Liver (tissue), 8 donors: ENCODE measurements at regions not wholly inside any gene's neighbourhood (a gene's known extent, or its start where the extent isn't known, plus 50 kb on each side); places are given as distances from the start of the nearest gene placed in this dataset.

Source experiments
- DNase-seq: peaks from one replicate; pipeline ENCODE4 v3.0.0-alpha.2; 2017; ENCODE audit warnings: low spot score
- H3K27ac ChIP-seq, 2 donors: one replicate each; pipeline ENCODE4 v1.7.0; 2013; ENCODE audit warnings: inconsistent platforms in 2 of 2, low read length in 2 of 2, control low read depth in 1 of 2, low read depth in 1 of 2, mild to moderate bottlenecking in 1 of 2
- H3K27me3 ChIP-seq, 4 donors: one replicate each; pipeline versions ENCODE4 v1.6.1 to v1.7.0; 2013; ENCODE audit warnings: low read length in 3 of 4, inconsistent platforms in 1 of 4, mild to moderate bottlenecking in 1 of 4, moderate library complexity in 1 of 4; ENCODE audit not compliant: control insufficient read depth in 4 of 4, insufficient read depth in 4 of 4
- H3K36me3 ChIP-seq, 4 donors: one replicate each; pipeline versions ENCODE4 v1.6.1 to v1.7.0; 2013; ENCODE audit warnings: low read length in 3 of 4, mild to moderate bottlenecking in 3 of 4, low read depth in 1 of 4, moderate library complexity in 1 of 4; ENCODE audit not compliant: control insufficient read depth in 4 of 4, insufficient read depth in 3 of 4
- H3K4me1 ChIP-seq, 4 donors: one replicate each; pipeline versions ENCODE4 v1.6.1 to v1.7.0; 2013; ENCODE audit warnings: low read length in 3 of 4, mild to moderate bottlenecking in 3 of 4, moderate library complexity in 1 of 4; ENCODE audit not compliant: control insufficient read depth in 4 of 4, insufficient read depth in 4 of 4
- H3K4me3 ChIP-seq, 3 donors: one replicate each; pipeline versions ENCODE4 v1.6.1 to v1.7.0; 2013; ENCODE audit warnings: low read length in 3 of 3, control low read depth in 1 of 3, low read depth in 1 of 3, mild to moderate bottlenecking in 1 of 3
- H3K9ac ChIP-seq, 2 donors: one replicate each; pipeline ENCODE4 v1.7.0; 2013; ENCODE audit warnings: low read length in 2 of 2, mild to moderate bottlenecking in 2 of 2, moderate library complexity in 2 of 2, control low read depth in 1 of 2, low read depth in 1 of 2
- H3K9me3 ChIP-seq, 4 donors: one replicate each; pipeline versions ENCODE4 v1.6.1 to v1.7.0; 2013; ENCODE audit warnings: low read length in 3 of 4; ENCODE audit not compliant: control insufficient read depth in 4 of 4
- EGR1 ChIP-seq, 2 donors: IDR thresholded peaks; 2 replicates each; pipeline ENCODE4 v1.6.1; 2016 to 2018; ENCODE audit warnings: antibody characterized with exemption in 2 of 2, low read depth in 2 of 2
- FOXA1 ChIP-seq: IDR thresholded peaks from 2 replicates; pipeline ENCODE4 v1.6.1; 2016; ENCODE audit warnings: antibody characterized with exemption
- FOXA2 ChIP-seq: IDR thresholded peaks from 2 replicates; pipeline ENCODE4 v1.6.1; 2016; ENCODE audit warnings: antibody characterized with exemption
- GABPA ChIP-seq, 2 donors: IDR thresholded peaks in 1 of 2; conservative IDR thresholded peaks in 1 of 2; 2 replicates each; pipeline ENCODE4 v1.6.1; 2016; ENCODE audit warnings: antibody characterized with exemption in 2 of 2, mild to moderate bottlenecking in 1 of 2, moderate library complexity in 1 of 2
- HNF4A ChIP-seq, 2 donors: conservative IDR thresholded peaks; 2 replicates each; pipeline ENCODE4 v1.6.1; 2016; ENCODE audit warnings: antibody characterized with exemption in 2 of 2, mild to moderate bottlenecking in 2 of 2
- HNF4G ChIP-seq: IDR thresholded peaks from 2 replicates; pipeline ENCODE4 v1.6.1; 2016; ENCODE audit warnings: antibody characterized with exemption
- JUND ChIP-seq, 2 donors: IDR thresholded peaks; 2 replicates each; pipeline ENCODE4 v1.6.1; 2016; ENCODE audit warnings: antibody characterized with exemption in 2 of 2
- NR2F2 ChIP-seq: IDR thresholded peaks from 2 replicates; pipeline ENCODE4 v1.6.1; 2016; ENCODE audit warnings: antibody characterized with exemption
- RAD21 ChIP-seq, 2 donors: IDR thresholded peaks; 2 replicates each; pipeline ENCODE4 v1.6.1; 2016; ENCODE audit warnings: antibody characterized with exemption in 2 of 2, mild to moderate bottlenecking in 2 of 2
- RXRA ChIP-seq, 2 donors: IDR thresholded peaks; 2 replicates each; pipeline ENCODE4 v1.6.1; 2017 to 2018; ENCODE audit warnings: antibody characterized with exemption in 2 of 2, mild to moderate bottlenecking in 1 of 2
- SP1 ChIP-seq: IDR thresholded peaks from 2 replicates; pipeline ENCODE4 v1.6.1; 2018; ENCODE audit warnings: antibody characterized with exemption, mild to moderate bottlenecking
- TAF1 ChIP-seq: conservative IDR thresholded peaks from 2 replicates; pipeline ENCODE4 v1.6.1; 2016; ENCODE audit warnings: antibody characterized with exemption, mild to moderate bottlenecking
- YY1 ChIP-seq: IDR thresholded peaks from 2 replicates; pipeline ENCODE4 v1.6.1; 2016; ENCODE audit warnings: antibody characterized with exemption, mild to moderate bottlenecking
- WGBS: extraction: QIAGEN DNeasy Blood & Tissue Kit; methylation state at CpG from one replicate; pipeline ENCODE4 v1.1.7; 2013; 5-methylcytosine and 5-hydroxymethylcytosine counted together
- TF ChIP-seq, protein P1 (sequence below): fragments of 150-350 bp; IDR thresholded peaks from 2 replicates; pipeline ENCODE4 v1.5.1; 2017; ENCODE audit warnings: improper control_type of control experiment, low read depth, low read length; ENCODE audit not compliant: missing input control
- TF ChIP-seq, protein P2 (sequence below): IDR thresholded peaks from 2 replicates; pipeline ENCODE4 v1.6.1; 2016; ENCODE audit warnings: antibody characterized with exemption
- TF ChIP-seq, protein P3 (sequence below): IDR thresholded peaks from 2 replicates; pipeline ENCODE4 v1.6.1; 2016; ENCODE audit warnings: antibody characterized with exemption, mild to moderate bottlenecking
- donor health status: healthy.
- donor health status: healthy.
- donor health status: healthy.
- donor health status: healthy.
- donor health status: healthy.

DNA sequence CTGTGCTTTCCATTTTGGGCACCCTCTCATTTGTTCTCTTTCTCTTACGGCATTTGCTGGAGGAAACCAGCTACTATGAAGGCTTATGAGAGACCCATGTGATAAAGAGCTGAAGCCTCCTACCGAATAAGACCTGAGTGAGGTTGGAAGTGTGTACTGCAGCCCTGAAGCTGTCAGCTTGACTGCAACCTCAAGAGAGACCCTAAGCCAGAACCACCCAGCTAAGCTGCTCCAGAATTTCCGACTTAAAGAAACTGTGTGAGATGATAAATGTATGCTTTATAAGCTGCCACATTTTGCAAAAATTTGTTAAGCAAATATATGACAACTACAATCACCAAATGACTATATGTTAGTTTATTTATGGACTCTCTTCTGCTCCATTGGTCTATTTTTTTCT lies 151.7 kb upstream of the PTPRD start:
- no peak for TF ChIP-seq FOXA2
- Histone ChIP-seq H3K27ac (no peak overlapping the region), H3K36me3 (no peaks in the 10 kb centered on the region), H3K9ac (no peak overlapping the region), H3K27me3 (no peaks in the 10 kb centered on the region), H3K9me3 (no peaks in the 10 kb centered on the region), H3K4me3 (no peak overlapping the region), H3K4me1 (no peaks in the 10 kb centered on the region)
- DNase-seq = no peak
- WGBS = 70% methylated on average over 3 of the region's 3 CpGs

DNA sequence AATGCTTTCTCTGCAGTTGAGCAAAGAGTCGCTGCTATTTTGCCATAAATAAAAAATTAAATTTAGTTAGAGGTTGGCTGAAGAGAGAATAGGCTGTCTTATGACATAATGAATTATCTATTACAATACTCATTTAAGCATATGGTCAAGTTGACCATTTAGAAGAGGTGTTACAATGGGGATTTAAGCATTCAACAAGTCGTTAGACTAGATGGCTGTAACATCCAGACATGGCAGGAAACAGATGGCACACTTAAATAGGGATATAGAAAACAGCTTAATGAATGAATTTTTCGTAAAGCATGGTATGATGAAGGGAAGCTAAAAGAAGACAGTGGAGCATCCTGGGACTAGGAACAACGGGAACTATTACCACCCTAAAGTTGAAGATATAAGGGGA lies 160.3 kb upstream of the PTPRD start:
- Histone ChIP-seq H3K4me1 (no peaks in the 10 kb centered on the region), H3K9me3 (peaks cover 0 to 1% (median 0%) of the 10 kb centered on the region in 4 donors), H3K27me3 (no peaks in the 10 kb centered on the region), H3K27ac (no peak overlapping the region), H3K4me3 (no peak overlapping the region), H3K36me3 (no peaks in the 10 kb centered on the region), H3K9ac (no peak overlapping the region)
- no peak for TF ChIP-seq GABPA (IDR thresholded peaks at IDR 0.05 in 1 of 2, conservative IDR thresholded peaks at IDR 0.05 in 1 of 2)
- TF ChIP-seq NR2F2 = no peak
- no peak for TF ChIP-seq RXRA (IDR thresholded peaks at IDR 0.05)
- TF ChIP-seq, protein P1, sequence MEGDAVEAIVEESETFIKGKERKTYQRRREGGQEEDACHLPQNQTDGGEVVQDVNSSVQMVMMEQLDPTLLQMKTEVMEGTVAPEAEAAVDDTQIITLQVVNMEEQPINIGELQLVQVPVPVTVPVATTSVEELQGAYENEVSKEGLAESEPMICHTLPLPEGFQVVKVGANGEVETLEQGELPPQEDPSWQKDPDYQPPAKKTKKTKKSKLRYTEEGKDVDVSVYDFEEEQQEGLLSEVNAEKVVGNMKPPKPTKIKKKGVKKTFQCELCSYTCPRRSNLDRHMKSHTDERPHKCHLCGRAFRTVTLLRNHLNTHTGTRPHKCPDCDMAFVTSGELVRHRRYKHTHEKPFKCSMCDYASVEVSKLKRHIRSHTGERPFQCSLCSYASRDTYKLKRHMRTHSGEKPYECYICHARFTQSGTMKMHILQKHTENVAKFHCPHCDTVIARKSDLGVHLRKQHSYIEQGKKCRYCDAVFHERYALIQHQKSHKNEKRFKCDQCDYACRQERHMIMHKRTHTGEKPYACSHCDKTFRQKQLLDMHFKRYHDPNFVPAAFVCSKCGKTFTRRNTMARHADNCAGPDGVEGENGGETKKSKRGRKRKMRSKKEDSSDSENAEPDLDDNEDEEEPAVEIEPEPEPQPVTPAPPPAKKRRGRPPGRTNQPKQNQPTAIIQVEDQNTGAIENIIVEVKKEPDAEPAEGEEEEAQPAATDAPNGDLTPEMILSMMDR = no peak
- no peak for TF ChIP-seq FOXA1
- TF ChIP-seq EGR1 (IDR thresholded peaks at IDR 0.05; ENCODE audit: low read depth in 2 of 2) = no peak
- TF ChIP-seq, protein P2, sequence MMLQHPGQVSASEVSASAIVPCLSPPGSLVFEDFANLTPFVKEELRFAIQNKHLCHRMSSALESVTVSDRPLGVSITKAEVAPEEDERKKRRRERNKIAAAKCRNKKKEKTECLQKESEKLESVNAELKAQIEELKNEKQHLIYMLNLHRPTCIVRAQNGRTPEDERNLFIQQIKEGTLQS = no peak
- TF ChIP-seq JUND (IDR thresholded peaks at IDR 0.05) = no peak
- no peak for TF ChIP-seq SP1
- no peak for TF ChIP-seq HNF4G
- no peak for TF ChIP-seq RAD21 (IDR thresholded peaks at IDR 0.05)
- no peak for TF ChIP-seq TAF1
- 46% methylated on average over 4 of the region's 4 CpGs for WGBS
- no peak for DNase-seq

- Histone ChIP-seq H3K4me3 (no peak overlapping the region), H3K27ac (no peak overlapping the region), H3K36me3 (no peaks in the 10 kb centered on the region), H3K4me1 (no peaks in the 10 kb centered on the region), H3K9ac (no peak overlapping the region), H3K9me3 (peaks cover 0 to 1% (median 0%) of the 10 kb centered on the region in 4 donors), H3K27me3 (no peaks in the 10 kb centered on the region)
- no peak for DNase-seq
- WGBS = 46% methylated on average over 2 of the region's 2 CpGs
- no peak for TF ChIP-seq YY1
- TF ChIP-seq HNF4A (conservative IDR thresholded peaks at IDR 0.05) = no peak
- TF ChIP-seq JUND (IDR thresholded peaks at IDR 0.05) = no peak
These were observed 161.2 kb upstream of the PTPRD start for GRCh38 chr9:10774051-10774450.

GRCh38 chr9:10785255-10785654 lies 172.5 kb upstream of the PTPRD start:
- Histone ChIP-seq H3K4me1 (no peaks in the 10 kb centered on the region), H3K27ac (no peak overlapping the region), H3K27me3 (no peaks in the 10 kb centered on the region), H3K36me3 (no peaks in the 10 kb centered on the region), H3K9ac (no peak overlapping the region), H3K9me3 (peaks cover 0 to 1% (median 0%) of the 10 kb centered on the region in 4 donors), H3K4me3 (no peak overlapping the region)
- 52% methylated on average over 3 of the region's 3 CpGs for WGBS
- no peak for DNase-seq
- TF ChIP-seq TAF1 = no peak
- TF ChIP-seq, protein P1 = no peak
- TF ChIP-seq FOXA1 = no peak
- TF ChIP-seq NR2F2 = no peak
- no peak for TF ChIP-seq RXRA (IDR thresholded peaks at IDR 0.05)
- TF ChIP-seq RAD21 (IDR thresholded peaks at IDR 0.05) = no peak
- no peak for TF ChIP-seq GABPA (IDR thresholded peaks at IDR 0.05 in 1 of 2, conservative IDR thresholded peaks at IDR 0.05 in 1 of 2)
- TF ChIP-seq, protein P3, sequence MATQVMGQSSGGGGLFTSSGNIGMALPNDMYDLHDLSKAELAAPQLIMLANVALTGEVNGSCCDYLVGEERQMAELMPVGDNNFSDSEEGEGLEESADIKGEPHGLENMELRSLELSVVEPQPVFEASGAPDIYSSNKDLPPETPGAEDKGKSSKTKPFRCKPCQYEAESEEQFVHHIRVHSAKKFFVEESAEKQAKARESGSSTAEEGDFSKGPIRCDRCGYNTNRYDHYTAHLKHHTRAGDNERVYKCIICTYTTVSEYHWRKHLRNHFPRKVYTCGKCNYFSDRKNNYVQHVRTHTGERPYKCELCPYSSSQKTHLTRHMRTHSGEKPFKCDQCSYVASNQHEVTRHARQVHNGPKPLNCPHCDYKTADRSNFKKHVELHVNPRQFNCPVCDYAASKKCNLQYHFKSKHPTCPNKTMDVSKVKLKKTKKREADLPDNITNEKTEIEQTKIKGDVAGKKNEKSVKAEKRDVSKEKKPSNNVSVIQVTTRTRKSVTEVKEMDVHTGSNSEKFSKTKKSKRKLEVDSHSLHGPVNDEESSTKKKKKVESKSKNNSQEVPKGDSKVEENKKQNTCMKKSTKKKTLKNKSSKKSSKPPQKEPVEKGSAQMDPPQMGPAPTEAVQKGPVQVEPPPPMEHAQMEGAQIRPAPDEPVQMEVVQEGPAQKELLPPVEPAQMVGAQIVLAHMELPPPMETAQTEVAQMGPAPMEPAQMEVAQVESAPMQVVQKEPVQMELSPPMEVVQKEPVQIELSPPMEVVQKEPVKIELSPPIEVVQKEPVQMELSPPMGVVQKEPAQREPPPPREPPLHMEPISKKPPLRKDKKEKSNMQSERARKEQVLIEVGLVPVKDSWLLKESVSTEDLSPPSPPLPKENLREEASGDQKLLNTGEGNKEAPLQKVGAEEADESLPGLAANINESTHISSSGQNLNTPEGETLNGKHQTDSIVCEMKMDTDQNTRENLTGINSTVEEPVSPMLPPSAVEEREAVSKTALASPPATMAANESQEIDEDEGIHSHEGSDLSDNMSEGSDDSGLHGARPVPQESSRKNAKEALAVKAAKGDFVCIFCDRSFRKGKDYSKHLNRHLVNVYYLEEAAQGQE = no peak
- no peak for TF ChIP-seq SP1
